ENCODE measurements at regions not wholly inside any gene's neighbourhood (a gene's known extent, or its start where the extent isn't known, plus 50 kb on each side); places are given as distances from the start of the nearest gene placed in this dataset.

DNA sequence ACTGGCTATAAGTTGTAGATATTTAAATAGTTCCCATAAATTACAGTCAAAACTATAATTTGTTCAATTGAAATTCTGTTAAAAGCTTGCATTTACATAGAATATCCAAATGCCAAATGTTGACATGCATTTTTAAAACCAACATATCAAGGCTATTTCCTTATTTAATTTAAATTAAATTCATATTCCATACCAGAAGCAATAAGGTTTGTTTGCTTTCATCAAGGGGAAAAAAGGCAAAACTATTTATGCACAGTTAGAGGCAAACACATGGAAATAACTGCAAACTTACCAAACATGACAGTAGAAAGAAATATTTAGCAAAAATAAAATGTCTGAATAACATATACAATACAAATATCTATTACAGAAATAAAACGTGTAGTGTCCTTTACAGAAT lies 1581.2 kb upstream of the TENM4 start:
- in situ Hi-C loops (cut with MboI), result loop anchor here (25.0 kb wide), 1 partner anchor 1310 kb away; no protein-coding TSS in a partner anchor
- no peak for ATAC-seq
- BruUV-seq (replicated peaks), result no TSS peak

More for the DNA sequence above, 1581.2 kb upstream of the TENM4 start:
- Histone ChIP-seq H3K36me3 (ENCODE audit: control insufficient read depth in 2 of 2, insufficient read depth in 2 of 2, low read length in 1 of 2) (no peaks in the 10 kb centered on the region), H3K27me3 (replicated peaks in 1 of 2; ENCODE audit: control insufficient read depth in 2 of 2, insufficient read depth in 2 of 2, low read length in 1 of 2) (no peaks in the 10 kb centered on the region), H4K20me1 (ENCODE audit: control insufficient read depth, insufficient read depth) (no peaks in the 10 kb centered on the region), H2AFZ (ENCODE audit: control insufficient read depth, low read depth, low read length) (no peak overlapping the region), H3K4me1 (ENCODE audit: control insufficient read depth, insufficient read depth, low read length) (no peaks in the 10 kb centered on the region), H3K4me3 (no peak overlapping the region), H3K9me3 (replicated peaks; ENCODE audit: control insufficient read depth, insufficient read depth, low read length) (no peaks in the 10 kb centered on the region), H3K9ac (ENCODE audit: control insufficient read depth, insufficient read depth, low read length) (no peak overlapping the region), H3K4me2 (ENCODE audit: control insufficient read depth, insufficient read depth) (no peak overlapping the region), H3K27ac (ENCODE audit: control insufficient read depth, insufficient read depth) (no peak overlapping the region), H3K79me2 (ENCODE audit: control insufficient read depth, insufficient read depth, low read length) (no peaks in the 10 kb centered on the region)
- ChIA-PET SMC1A (ENCODE audit: uncharacterized antibody, unreplicated experiment) (no interaction called here), CTCF (no interaction called here), RAD21 (ENCODE audit: unreplicated experiment) (no interaction called here), POLR2A (no interaction called here)
- no peak for FAIRE-seq
- TF ChIP-seq ESRRA (IDR thresholded peaks at IDR 0.05; ENCODE audit: low read length), result no peak
- TF ChIP-seq RCOR1 (conservative IDR thresholded peaks at IDR 0.05; ENCODE audit: low read depth, low read length), result no peak
- no peak for TF ChIP-seq NBN (IDR thresholded peaks at IDR 0.05)
- TF ChIP-seq FOS (IDR thresholded peaks at IDR 0.05; ENCODE audit: borderline replicate concordance, extremely low read depth, insufficient read length), result no peak
- TF ChIP-seq SP1 (IDR thresholded peaks at IDR 0.05; ENCODE audit: low read depth, low read length), result no peak
- no peak for TF ChIP-seq IRF5 (IDR thresholded peaks at IDR 0.05; ENCODE audit: borderline replicate concordance)
- no peak for TF ChIP-seq BMI1 (IDR thresholded peaks at IDR 0.05; ENCODE audit: borderline replicate concordance)
- TF ChIP-seq NRF1 (conservative IDR thresholded peaks at IDR 0.05; ENCODE audit: low read depth, low read length), result no peak
- no peak for TF ChIP-seq SREBF2 (IDR thresholded peaks at IDR 0.05; ENCODE audit: low read length)
- TF ChIP-seq, protein P1, sequence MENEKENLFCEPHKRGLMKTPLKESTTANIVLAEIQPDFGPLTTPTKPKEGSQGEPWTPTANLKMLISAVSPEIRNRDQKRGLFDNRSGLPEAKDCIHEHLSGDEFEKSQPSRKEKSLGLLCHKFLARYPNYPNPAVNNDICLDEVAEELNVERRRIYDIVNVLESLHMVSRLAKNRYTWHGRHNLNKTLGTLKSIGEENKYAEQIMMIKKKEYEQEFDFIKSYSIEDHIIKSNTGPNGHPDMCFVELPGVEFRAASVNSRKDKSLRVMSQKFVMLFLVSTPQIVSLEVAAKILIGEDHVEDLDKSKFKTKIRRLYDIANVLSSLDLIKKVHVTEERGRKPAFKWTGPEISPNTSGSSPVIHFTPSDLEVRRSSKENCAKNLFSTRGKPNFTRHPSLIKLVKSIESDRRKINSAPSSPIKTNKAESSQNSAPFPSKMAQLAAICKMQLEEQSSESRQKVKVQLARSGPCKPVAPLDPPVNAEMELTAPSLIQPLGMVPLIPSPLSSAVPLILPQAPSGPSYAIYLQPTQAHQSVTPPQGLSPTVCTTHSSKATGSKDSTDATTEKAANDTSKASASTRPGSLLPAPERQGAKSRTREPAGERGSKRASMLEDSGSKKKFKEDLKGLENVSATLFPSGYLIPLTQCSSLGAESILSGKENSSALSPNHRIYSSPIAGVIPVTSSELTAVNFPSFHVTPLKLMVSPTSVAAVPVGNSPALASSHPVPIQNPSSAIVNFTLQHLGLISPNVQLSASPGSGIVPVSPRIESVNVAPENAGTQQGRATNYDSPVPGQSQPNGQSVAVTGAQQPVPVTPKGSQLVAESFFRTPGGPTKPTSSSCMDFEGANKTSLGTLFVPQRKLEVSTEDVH (IDR thresholded peaks at IDR 0.05; ENCODE audit: low read depth, partially characterized antibody), result no peak
- no peak for TF ChIP-seq CBX5 (IDR thresholded peaks at IDR 0.05; ENCODE audit: low read depth)
- TF ChIP-seq NR2C2 (IDR thresholded peaks at IDR 0.05; ENCODE audit: borderline replicate concordance, control insufficient read depth, insufficient read length, low read depth), result no peak
- no peak for TF ChIP-seq RBBP5 (conservative IDR thresholded peaks at IDR 0.05)
- DNase-seq (ENCODE audit: low read depth, low spot score), result no peak
- intact Hi-C loops (cut with micrococcal nuclease; ENCODE audit: unreplicated experiment), result no loop called here
- 0% methylated on average over 1 of the region's 1 CpG for WGBS (ENCODE audit: insufficient coverage, insufficient replicate concordance, low lambda C conversion rate, missing lambda C conversion rate)
